ENCODE measurements at regions not wholly inside any gene's neighbourhood (a gene's known extent, or its start where the extent isn't known, plus 50 kb on each side); places are given as distances from the start of the nearest gene placed in this dataset.

- Histone ChIP-seq H3K4me1 (ENCODE audit: control insufficient read depth, low read depth, low read length) (peaks cover 45% of the 10 kb centered on the region), H3K9ac (ENCODE audit: low read length) (no peak overlapping the region), H3K27ac (ENCODE audit: low read length) (no peak overlapping the region), H3K36me3 (ENCODE audit: control insufficient read depth, low read depth, low read length) (no peaks in the 10 kb centered on the region), H3K27me3 (ENCODE audit: control insufficient read depth, insufficient read depth, low read length) (no peaks in the 10 kb centered on the region), H3K9me3 (ENCODE audit: control insufficient read depth, low read depth, low read length) (no peaks in the 10 kb centered on the region), H3K4me3 (ENCODE audit: low read length) (no peak overlapping the region)
Measured at GRCh38 chr1:81407000-81407821, 393.5 kb upstream of the ADGRL2 start.

GRCh38 chr1:81406292-81406999 is 394.3 kb upstream of the ADGRL2 start:
- no peaks in the 10 kb centered on the region for H3K27me3 ChIP-seq (ENCODE audit: control insufficient read depth, insufficient read depth, low read length)
- H3K9me3 ChIP-seq (ENCODE audit: control insufficient read depth, low read depth, low read length) = no peaks in the 10 kb centered on the region
- H3K36me3 ChIP-seq (ENCODE audit: control insufficient read depth, low read depth, low read length) = no peaks in the 10 kb centered on the region
- H3K4me1 ChIP-seq (ENCODE audit: control insufficient read depth, low read depth, low read length) = peaks cover 45% of the 10 kb centered on the region
- no peak overlapping the region for H3K4me3 ChIP-seq (ENCODE audit: low read length)
- H3K9ac ChIP-seq (ENCODE audit: low read length) = no peak overlapping the region
- no peak overlapping the region for H3K27ac ChIP-seq (ENCODE audit: low read length)

- Histone ChIP-seq H3K4me3 (ENCODE audit: low read length) (no peak overlapping the region), H3K27ac (ENCODE audit: low read length) (no peak overlapping the region), H3K9ac (ENCODE audit: low read length) (no peak overlapping the region), H3K9me3 (ENCODE audit: control insufficient read depth, low read depth, low read length) (no peaks in the 10 kb centered on the region), H3K4me1 (ENCODE audit: control insufficient read depth, low read depth, low read length) (no peaks in the 10 kb centered on the region), H3K27me3 (ENCODE audit: control insufficient read depth, insufficient read depth, low read length) (no peaks in the 10 kb centered on the region), H3K36me3 (ENCODE audit: control insufficient read depth, low read depth, low read length) (no peaks in the 10 kb centered on the region)
Measured at GRCh38 chr1:81398041-81398440, 402.7 kb upstream of the ADGRL2 start.

- Histone ChIP-seq H3K4me1 (ENCODE audit: control insufficient read depth, low read depth, low read length) (no peaks in the 10 kb centered on the region), H3K36me3 (ENCODE audit: control insufficient read depth, low read depth, low read length) (no peaks in the 10 kb centered on the region), H3K4me3 (ENCODE audit: low read length) (no peak overlapping the region), H3K27ac (ENCODE audit: low read length) (no peak overlapping the region), H3K27me3 (ENCODE audit: control insufficient read depth, insufficient read depth, low read length) (no peaks in the 10 kb centered on the region), H3K9ac (ENCODE audit: low read length) (no peak overlapping the region), H3K9me3 (ENCODE audit: control insufficient read depth, low read depth, low read length) (no peaks in the 10 kb centered on the region)
Measured at GRCh38 chr1:81392526-81393226, 408.1 kb upstream of the ADGRL2 start.

- no peaks in the 10 kb centered on the region for H3K9me3 ChIP-seq (ENCODE audit: control insufficient read depth, low read depth, low read length)
- no peaks in the 10 kb centered on the region for H3K4me1 ChIP-seq (ENCODE audit: control insufficient read depth, low read depth, low read length)
- H3K27me3 ChIP-seq (ENCODE audit: control insufficient read depth, insufficient read depth, low read length) = no peaks in the 10 kb centered on the region
- H3K9ac ChIP-seq (ENCODE audit: low read length) = no peak overlapping the region
- no peak overlapping the region for H3K4me3 ChIP-seq (ENCODE audit: low read length)
- no peak overlapping the region for H3K27ac ChIP-seq (ENCODE audit: low read length)
- no peaks in the 10 kb centered on the region for H3K36me3 ChIP-seq (ENCODE audit: control insufficient read depth, low read depth, low read length)
Measured at GRCh38 chr1:81391125-81391828, 409.5 kb upstream of the ADGRL2 start.

GRCh38 chr1:81388435-81388834 is 412.3 kb upstream of the ADGRL2 start:
- H3K4me3 ChIP-seq (ENCODE audit: low read length) = no peak overlapping the region
- H3K4me1 ChIP-seq (ENCODE audit: control insufficient read depth, low read depth, low read length) = no peaks in the 10 kb centered on the region
- no peaks in the 10 kb centered on the region for H3K9me3 ChIP-seq (ENCODE audit: control insufficient read depth, low read depth, low read length)
- no peak overlapping the region for H3K27ac ChIP-seq (ENCODE audit: low read length)
- H3K9ac ChIP-seq (ENCODE audit: low read length) = no peak overlapping the region
- no peaks in the 10 kb centered on the region for H3K36me3 ChIP-seq (ENCODE audit: control insufficient read depth, low read depth, low read length)
- no peaks in the 10 kb centered on the region for H3K27me3 ChIP-seq (ENCODE audit: control insufficient read depth, insufficient read depth, low read length)

- Histone ChIP-seq H3K36me3 (ENCODE audit: control insufficient read depth, low read depth, low read length) (no peaks in the 10 kb centered on the region), H3K4me1 (ENCODE audit: control insufficient read depth, low read depth, low read length) (no peaks in the 10 kb centered on the region), H3K27me3 (ENCODE audit: control insufficient read depth, insufficient read depth, low read length) (no peaks in the 10 kb centered on the region), H3K9ac (ENCODE audit: low read length) (no peak overlapping the region), H3K4me3 (ENCODE audit: low read length) (no peak overlapping the region), H3K27ac (ENCODE audit: low read length) (no peak overlapping the region), H3K9me3 (ENCODE audit: control insufficient read depth, low read depth, low read length) (no peaks in the 10 kb centered on the region)
Measured at GRCh38 chr1:81387446-81387845, 413.3 kb upstream of the ADGRL2 start.

GRCh38 chr1:81382561-81382960 is 418.2 kb upstream of the ADGRL2 start:
- no peaks in the 10 kb centered on the region for H3K27me3 ChIP-seq (ENCODE audit: control insufficient read depth, insufficient read depth, low read length)
- no peak overlapping the region for H3K9ac ChIP-seq (ENCODE audit: low read length)
- no peaks in the 10 kb centered on the region for H3K4me1 ChIP-seq (ENCODE audit: control insufficient read depth, low read depth, low read length)
- no peaks in the 10 kb centered on the region for H3K9me3 ChIP-seq (ENCODE audit: control insufficient read depth, low read depth, low read length)
- no peaks in the 10 kb centered on the region for H3K36me3 ChIP-seq (ENCODE audit: control insufficient read depth, low read depth, low read length)
- H3K27ac ChIP-seq (ENCODE audit: low read length) = no peak overlapping the region
- H3K4me3 ChIP-seq (ENCODE audit: low read length) = no peak overlapping the region

- Histone ChIP-seq H3K9ac (ENCODE audit: low read length) (no peak overlapping the region), H3K9me3 (ENCODE audit: control insufficient read depth, low read depth, low read length) (no peaks in the 10 kb centered on the region), H3K27ac (ENCODE audit: low read length) (no peak overlapping the region), H3K4me1 (ENCODE audit: control insufficient read depth, low read depth, low read length) (no peaks in the 10 kb centered on the region), H3K36me3 (ENCODE audit: control insufficient read depth, low read depth, low read length) (no peaks in the 10 kb centered on the region), H3K4me3 (ENCODE audit: low read length) (no peak overlapping the region), H3K27me3 (ENCODE audit: control insufficient read depth, insufficient read depth, low read length) (no peaks in the 10 kb centered on the region)
Measured at GRCh38 chr1:81381881-81382280, 418.9 kb upstream of the ADGRL2 start.

GRCh38 chr1:81380436-81380835 is 420.3 kb upstream of the ADGRL2 start:
- Histone ChIP-seq H3K4me3 (ENCODE audit: low read length) (no peak overlapping the region), H3K9ac (ENCODE audit: low read length) (no peak overlapping the region), H3K4me1 (ENCODE audit: control insufficient read depth, low read depth, low read length) (no peaks in the 10 kb centered on the region), H3K27me3 (ENCODE audit: control insufficient read depth, insufficient read depth, low read length) (no peaks in the 10 kb centered on the region), H3K36me3 (ENCODE audit: control insufficient read depth, low read depth, low read length) (no peaks in the 10 kb centered on the region), H3K9me3 (ENCODE audit: control insufficient read depth, low read depth, low read length) (no peaks in the 10 kb centered on the region), H3K27ac (ENCODE audit: low read length) (no peak overlapping the region)

- Histone ChIP-seq H3K27ac (ENCODE audit: low read length) (no peak overlapping the region), H3K9me3 (ENCODE audit: control insufficient read depth, low read depth, low read length) (no peaks in the 10 kb centered on the region), H3K36me3 (ENCODE audit: control insufficient read depth, low read depth, low read length) (no peaks in the 10 kb centered on the region), H3K4me1 (ENCODE audit: control insufficient read depth, low read depth, low read length) (no peaks in the 10 kb centered on the region), H3K27me3 (ENCODE audit: control insufficient read depth, insufficient read depth, low read length) (no peaks in the 10 kb centered on the region), H3K4me3 (ENCODE audit: low read length) (no peak overlapping the region), H3K9ac (ENCODE audit: low read length) (no peak overlapping the region)
Measured at GRCh38 chr1:81379430-81379829, 421.3 kb upstream of the ADGRL2 start.

Measured in iPS-18a (cell line).